ENCODE measurements at regions not wholly inside any gene's neighbourhood (a gene's known extent, or its start where the extent isn't known, plus 50 kb on each side); places are given as distances from the start of the nearest gene placed in this dataset.

- DNase-seq (ENCODE audit: low read depth in 1 of 2, low spot score in 1 of 2), result no peak
Observed at GRCh38 chr5:174229514-174230370, 184.2 kb downstream of the NSG2 start.

GRCh38 chr5:174231956-174232487, 186.5 kb downstream of the NSG2 start:
- DNase-seq (ENCODE audit: low read depth in 1 of 2, low spot score in 1 of 2), result no peak

GRCh38 chr5:174234388-174234787, 188.9 kb downstream of the NSG2 start:
- no peak for DNase-seq (ENCODE audit: low read depth in 1 of 2, low spot score in 1 of 2)

- DNase-seq (ENCODE audit: low read depth in 1 of 2, low spot score in 1 of 2), result no peak
Observed at GRCh38 chr5:174235221-174236011, 189.9 kb downstream of the NSG2 start.

DNA sequence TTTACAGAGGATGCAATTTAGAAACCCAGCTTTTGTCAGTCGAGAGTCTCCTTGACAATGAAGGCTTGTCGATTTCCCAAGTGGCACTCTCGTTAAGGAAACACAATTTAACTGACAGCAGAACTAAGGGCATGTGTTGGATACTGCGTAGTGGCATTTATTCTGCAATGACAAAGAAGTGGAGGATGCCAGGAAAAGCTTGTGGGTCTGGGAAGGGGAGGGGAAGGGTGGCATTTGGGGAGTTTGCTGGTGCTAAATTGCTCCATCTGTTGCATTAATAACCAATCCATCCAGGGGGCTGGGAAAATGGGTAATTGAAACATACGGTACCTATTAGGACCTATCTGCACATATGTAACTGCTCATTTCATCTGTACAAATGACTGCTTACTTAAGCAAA, 190.6 kb downstream of the NSG2 start:
- DNase-seq (ENCODE audit: low read depth in 1 of 2, low spot score in 1 of 2), result no peak

GRCh38 chr5:174239718-174240117, 194.2 kb downstream of the NSG2 start:
- no peak for DNase-seq (ENCODE audit: low read depth in 1 of 2, low spot score in 1 of 2)

- no peak for DNase-seq (ENCODE audit: low read depth in 1 of 2, low spot score in 1 of 2)
Observed at GRCh38 chr5:174242573-174242972, 197.1 kb downstream of the NSG2 start.

DNA sequence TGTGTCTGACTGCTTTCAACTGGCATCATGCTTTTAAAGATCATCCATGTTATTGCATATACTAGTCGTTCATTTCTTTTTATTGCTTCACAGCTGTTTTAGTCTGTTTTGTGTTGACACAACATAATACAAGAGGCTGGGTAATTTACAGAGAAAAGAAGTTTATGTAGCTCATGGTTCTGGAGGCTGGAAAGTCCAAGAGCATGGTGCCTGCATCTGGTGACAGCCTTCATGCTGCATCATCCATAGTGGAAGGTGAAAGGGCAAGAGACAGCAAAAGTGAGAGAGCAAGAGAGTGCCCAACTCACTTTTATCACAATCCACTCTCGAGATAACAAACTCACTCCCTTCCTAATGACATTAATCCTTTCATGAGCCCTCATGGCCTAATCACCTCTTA, 198.4 kb downstream of the NSG2 start:
- no peak for DNase-seq (ENCODE audit: low read depth in 1 of 2, low spot score in 1 of 2)

DNA sequence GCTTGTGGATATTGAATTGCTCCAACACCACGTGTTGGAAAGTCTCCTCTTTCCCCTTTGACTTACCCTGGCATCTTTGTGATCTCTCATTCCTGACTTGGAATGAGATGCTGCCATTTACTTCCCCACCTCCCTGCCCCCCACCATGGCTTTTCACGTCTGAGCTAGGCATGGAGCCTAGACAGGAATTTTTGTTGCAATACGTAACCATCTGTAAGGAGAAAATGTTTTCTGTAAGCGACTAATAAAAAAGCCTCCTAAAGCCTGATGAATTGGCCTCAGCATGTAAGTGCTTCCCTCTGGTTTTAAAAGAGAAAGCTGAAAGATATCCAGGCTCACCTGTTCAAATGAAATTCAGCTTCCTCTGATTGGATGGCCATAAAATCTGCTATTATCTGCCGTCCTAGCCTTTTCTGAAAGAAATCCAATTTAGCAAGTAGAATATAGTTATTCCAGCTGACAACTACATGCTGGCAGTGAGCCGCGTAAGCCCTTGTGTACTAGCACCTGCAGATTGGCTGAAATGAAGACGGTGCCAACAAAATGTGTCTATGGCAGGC, 200.1 kb downstream of the NSG2 start:
- DNase-seq (ENCODE audit: low read depth in 1 of 2, low spot score in 1 of 2), result no peak

GRCh38 chr5:174246743-174247142, 201.2 kb downstream of the NSG2 start:
- no peak for DNase-seq (ENCODE audit: low read depth in 1 of 2, low spot score in 1 of 2)

DNA sequence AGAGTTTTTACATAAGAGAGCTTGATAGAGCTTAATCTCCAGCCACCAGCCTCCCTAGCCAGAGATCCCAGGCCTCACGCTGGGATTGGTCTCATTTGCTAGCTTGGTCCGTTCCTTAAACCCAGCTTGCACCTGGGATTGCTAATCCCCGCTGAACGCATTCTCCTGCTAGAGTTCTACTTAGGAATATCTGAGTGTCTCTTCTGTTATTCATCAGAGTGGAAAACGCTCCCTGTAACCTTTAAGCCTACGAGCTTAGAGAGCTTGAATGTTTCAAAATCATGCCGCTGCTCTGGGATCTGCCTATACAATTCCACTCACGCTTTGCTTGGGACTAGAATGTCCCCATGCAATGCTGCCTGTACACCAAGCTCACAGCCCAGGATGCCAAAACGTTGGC, 201.8 kb downstream of the NSG2 start:
- no peak for DNase-seq (ENCODE audit: low read depth in 1 of 2, low spot score in 1 of 2)

DNA sequence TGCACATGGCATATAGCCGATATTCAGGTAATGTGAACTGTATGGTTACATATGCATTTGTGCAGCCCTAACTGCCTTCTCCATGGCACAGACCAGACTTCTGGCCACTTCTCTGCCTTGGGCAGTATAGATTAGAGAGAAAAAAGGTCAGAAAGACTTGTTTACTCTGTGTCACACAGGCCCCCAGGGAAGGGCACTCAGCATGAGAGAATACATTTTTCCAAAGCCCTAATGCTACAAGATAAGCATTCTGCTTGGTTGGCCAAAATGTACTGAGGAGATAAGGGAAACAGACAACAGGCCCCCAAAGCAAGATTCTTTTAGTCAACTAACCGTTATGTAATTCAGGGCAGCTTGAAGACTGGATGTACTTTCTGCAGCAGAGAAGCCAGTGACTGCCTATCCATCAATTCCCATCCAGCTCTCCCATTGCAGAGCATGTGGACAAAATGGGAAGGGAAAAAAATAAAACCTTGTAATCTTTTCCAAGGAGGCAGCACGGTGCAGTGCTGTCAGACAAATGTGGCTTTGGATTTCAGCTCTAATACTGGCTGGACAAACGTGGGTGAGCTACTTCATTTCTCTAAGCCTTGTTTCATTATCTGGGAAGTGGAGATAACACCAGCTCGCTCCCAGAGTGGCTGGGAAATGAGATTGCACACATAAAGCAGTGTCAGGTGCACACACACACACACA, 205.9 kb downstream of the NSG2 start:
- no peak for DNase-seq (ENCODE audit: low read depth in 1 of 2, low spot score in 1 of 2)

DNA sequence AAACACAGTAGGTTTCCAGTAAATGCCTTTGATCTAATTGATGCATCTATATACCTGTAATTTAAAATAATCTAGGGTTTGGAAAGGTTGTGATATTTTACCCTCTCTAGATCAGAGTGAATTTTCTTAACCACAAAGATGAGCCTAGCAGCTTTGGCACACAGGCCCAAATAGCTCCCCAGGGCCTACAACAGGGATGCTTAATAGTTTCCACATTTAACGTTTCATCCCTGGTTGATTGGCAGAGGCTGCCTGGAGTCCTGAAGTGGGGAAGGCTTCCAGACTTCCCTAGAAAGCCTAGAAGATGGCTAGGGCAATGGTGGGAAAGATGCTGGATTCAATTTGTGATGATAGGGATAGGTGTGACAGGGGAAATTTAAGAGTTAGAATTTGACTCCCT, 206.6 kb downstream of the NSG2 start:
- DNase-seq (ENCODE audit: low read depth in 1 of 2, low spot score in 1 of 2), result no peak

GRCh38 chr5:174259696-174260420, 214.4 kb downstream of the NSG2 start:
- no peak for DNase-seq (ENCODE audit: low read depth in 1 of 2, low spot score in 1 of 2)

GRCh38 chr5:174271316-174271715, 225.8 kb downstream of the NSG2 start:
- DNase-seq (ENCODE audit: low read depth in 1 of 2, low spot score in 1 of 2), result no peak

DNA sequence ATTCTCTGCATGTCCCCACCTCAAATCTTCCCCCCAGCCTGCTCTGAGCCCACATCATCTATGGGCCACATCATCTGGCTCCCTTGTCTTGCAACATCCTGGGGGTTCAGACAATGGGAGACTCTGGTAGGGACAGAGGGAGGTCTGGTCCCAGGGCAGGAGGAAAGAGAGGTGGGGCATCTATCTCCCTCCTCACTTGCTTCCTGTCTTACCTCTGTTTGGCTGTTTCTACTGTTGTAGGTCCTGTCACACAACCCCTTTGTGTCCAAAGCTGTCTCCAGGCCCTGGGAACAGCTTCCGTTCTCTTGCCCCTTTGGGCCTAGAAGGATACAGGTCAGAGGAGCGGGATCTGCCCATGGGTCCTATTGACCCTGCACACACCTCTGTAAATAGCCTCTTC, 227.2 kb downstream of the NSG2 start:
- no peak for DNase-seq (ENCODE audit: low read depth in 1 of 2, low spot score in 1 of 2)

DNA sequence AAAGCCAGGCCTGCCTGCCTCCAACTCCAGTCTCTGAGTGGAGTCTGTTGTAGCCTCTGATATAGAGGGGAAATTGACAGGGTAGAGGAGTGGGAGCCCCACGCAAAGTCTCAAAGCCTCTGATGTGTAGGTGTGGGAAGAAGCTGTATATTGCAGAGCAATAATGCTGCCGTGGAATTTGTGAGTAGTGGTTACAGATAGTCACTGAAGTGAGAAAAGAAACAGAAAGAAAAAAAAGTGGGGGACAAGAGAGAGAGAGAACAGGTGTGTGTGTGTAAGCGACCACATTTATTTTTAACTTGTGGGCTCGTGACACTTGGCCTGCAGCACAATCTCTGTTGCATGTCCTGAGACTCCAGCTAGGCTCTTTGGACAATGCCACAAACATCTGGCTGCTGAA, 227.8 kb downstream of the NSG2 start:
- no peak for DNase-seq (ENCODE audit: low read depth in 1 of 2, low spot score in 1 of 2)

GRCh38 chr5:174275959-174276358, 230.5 kb downstream of the NSG2 start:
- DNase-seq (ENCODE audit: low read depth in 1 of 2, low spot score in 1 of 2), result no peak

- DNase-seq (ENCODE audit: low read depth in 1 of 2, low spot score in 1 of 2), result no peak
Observed at GRCh38 chr5:174281089-174281760, 235.7 kb downstream of the NSG2 start.

- DNase-seq (ENCODE audit: low read depth in 1 of 2, low spot score in 1 of 2), result no peak
Observed at GRCh38 chr5:174281855-174282254, 236.3 kb downstream of the NSG2 start.
